NCI-H748 (cell line): ENCODE measurements at regions not wholly inside any gene's neighbourhood (a gene's known extent, or its start where the extent isn't known, plus 50 kb on each side); places are given as distances from the start of the nearest gene placed in this dataset.
A peak's percentile ranks its signal among the peaks of the same experiment; 100 is the strongest.

Experiments used
- DNase-seq: peaks from one replicate; lab custom pipeline; 2025; ENCODE audit not compliant: unreplicated experiment; lab: John Stamatoyannopoulos, UW

DNA sequence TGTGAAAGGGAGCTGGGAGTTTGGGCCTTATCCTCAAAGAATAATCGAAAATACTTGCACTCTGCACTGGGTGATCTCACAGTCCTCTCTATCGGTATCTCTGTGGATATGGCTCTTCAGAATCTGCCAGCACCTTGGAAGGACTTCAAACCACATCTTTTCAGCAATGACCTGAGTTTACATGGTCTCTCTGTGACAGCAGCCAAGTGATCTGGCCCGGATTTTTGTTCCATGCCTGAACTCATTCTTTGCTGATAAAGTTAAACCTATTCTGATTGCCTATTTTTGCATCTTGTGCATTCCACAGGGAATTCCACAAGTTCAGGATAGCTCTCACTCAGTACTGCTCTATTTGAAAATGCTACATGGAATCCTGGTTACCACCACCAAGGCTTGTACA is 98.9 kb downstream of the HDGFL1 start:
- no peak for DNase-seq

DNA sequence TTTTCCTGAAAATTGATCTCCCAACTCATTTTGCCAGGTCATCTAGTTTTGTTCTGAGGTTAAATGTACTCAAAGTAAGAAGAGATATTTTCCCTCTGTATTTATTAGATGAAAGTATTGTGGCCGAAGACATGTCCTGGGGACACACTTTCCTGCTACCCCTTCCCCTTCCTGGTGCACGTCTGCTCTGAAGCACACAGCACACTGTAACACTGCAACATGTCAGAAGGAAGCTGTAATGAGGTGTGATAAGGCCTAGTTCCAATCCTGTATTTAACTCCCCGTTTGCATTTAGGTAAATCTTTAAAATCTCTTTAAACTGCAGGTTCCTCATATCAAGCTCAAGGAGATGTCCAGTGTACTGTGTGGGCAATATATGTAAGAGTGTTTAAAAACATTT is 99.4 kb downstream of the HDGFL1 start:
- no peak for DNase-seq

DNA sequence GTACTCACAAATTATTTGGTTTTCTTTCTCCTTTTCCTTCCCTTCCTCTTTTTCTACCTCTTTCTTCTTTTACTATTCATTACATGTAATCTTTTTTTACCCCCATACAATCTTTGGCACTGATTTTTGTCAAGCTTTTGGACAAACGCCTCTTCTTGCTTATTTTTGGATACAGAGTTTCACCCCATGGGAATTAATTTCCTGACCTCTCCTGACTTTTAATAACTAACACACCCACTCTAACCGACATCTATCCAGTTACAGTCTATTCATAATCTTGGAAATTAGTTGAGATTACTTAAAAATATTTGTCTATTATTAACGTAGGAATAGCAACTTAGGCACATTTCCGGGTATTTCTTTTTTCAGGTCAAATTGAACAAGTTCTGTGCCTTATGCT is 101.2 kb downstream of the HDGFL1 start:
- no peak for DNase-seq

DNA sequence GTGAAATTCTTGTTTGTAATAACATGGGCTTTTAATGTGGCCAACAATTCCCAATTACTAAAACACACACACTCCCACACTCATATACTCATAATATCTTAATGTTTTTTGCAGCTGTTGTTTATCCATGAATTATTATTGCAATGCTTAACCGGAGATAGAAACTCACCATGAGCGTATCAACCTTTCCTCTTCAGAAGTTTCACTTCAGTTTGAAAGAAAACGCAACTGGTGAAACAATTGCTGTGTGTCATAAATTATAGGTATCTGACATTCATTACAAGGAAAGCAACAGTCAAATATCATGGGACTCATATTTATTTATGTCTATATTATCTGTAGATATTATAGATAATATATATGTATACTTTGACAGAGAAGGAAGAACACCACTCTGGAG is 104.1 kb downstream of the HDGFL1 start:
- no peak for DNase-seq

DNA sequence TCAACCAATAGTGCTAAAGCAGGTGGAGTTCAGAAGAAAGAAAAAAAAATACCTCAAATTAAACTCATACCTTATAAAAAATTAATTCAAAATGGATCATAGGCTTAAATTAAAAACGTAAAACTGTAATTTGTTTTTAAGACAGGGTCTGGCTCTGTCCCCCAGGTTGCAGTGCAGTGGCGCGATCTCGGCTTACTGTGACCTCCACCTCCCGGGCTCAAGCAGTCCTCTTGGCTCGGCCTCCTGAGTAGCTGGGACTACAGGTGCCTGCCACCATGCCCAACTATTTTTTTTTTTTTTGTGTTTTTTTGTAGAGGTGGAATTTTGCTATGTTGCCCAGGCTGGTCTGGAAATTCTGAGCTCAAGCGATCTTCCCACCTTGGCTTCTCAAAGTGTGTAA is 111.6 kb downstream of the HDGFL1 start:
- DNase-seq, result no peak

DNA sequence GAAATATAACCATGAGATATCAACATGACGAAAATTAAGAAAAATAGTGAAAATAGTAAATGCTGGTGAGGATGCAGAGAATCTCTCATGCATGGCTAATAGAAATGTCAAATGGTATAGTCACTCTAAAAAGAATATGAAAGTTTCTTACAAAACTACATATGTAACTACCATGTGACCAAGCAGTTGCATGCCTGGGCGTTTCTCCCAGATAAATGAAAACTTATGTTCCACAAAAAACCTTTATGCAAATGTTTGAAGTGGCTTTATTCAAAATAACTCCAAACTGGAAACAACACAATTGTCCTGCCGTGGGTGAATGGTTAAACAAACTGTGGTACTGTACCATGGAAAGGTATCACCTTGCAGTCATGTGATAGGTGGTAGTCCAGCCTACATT is 112.4 kb downstream of the HDGFL1 start:
- peak; percentile 17 for DNase-seq

DNA sequence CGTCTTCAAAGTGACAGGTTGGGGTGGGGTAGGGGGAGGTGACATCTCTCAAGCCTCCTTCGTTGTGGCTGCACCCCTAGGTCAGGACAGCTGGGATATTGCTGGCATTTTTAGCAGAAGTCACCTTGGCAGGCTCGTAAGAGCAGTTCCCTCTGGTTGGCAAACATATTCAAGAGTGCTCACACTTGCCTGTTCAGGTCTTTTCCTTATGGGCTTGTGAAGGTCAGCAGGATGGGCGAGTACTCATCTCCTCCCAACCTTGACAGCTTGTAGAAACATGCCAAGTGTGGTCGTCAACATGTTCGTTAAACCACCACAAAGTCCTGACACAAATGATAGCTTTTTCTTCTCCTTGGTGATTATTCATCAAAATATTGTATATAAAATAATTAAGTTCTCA is 113.6 kb downstream of the HDGFL1 start:
- DNase-seq, result no peak

DNA sequence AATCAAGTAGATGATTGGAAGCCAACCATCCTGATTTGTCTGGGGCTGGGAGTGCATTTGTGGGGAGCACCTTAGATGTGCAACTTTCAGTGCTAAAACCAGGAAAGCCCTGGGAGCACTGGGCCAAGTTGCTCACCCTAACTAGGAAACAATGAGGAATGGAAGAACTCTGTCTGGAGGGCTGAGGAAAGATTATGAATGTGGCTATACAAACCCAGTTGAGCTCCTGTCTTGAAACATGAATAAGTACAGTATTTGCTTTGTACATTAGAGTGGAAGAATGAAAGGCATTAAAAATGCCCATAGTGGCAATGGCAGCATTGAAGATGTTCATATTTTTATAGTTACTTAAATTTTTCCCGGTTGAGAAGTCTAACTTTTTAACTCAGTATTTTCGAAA is 121.1 kb downstream of the HDGFL1 start:
- DNase-seq, result no peak

DNA sequence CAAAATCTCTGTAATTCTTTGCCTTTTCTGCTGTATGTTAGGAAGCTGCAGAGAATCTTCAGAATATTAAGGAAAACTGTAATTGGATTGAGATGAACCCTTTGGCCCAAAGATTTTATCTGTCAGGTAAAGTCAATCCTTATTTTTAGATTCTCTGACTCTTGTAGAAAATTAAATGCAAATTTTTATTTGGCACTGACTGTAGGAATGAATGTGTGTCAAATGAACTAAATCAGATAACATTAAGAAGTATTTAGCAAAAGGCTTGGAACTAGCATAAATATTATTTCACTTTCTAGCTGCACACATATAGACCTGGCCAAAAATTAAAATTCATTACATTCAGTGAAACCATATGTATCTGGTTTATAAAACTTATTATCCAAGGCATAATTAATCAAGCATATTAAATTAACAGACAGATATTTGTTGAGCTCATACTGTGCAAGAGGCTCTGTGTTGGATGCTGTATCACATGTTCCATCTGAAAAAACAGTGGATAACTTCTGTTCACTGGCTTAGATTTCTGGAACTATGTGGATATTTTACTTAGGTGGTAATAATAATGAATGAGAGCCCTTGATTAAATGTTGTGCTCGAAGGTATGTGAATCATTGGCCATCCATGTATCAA is 124.8 kb downstream of the HDGFL1 start:
- DNase-seq, result no peak

DNA sequence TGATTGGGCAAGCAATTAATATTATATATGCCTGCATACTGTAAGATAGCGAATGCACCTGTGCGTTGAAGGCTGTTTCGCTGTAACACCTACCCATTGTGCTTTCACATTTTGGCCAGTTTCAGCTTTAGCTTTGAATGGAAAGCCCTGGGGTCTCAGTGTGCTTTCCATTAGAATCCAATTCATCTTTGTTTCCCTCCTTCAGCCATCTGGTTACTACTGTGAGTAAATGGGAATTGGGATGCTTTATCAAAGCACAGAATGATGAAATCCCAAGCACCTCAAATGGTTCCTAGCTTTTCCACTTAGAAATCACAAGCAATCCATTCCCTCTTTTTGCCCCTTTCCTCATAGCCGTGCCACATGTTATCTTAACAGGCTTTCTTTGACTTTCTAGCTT is 127.1 kb downstream of the HDGFL1 start:
- no peak for DNase-seq

DNA sequence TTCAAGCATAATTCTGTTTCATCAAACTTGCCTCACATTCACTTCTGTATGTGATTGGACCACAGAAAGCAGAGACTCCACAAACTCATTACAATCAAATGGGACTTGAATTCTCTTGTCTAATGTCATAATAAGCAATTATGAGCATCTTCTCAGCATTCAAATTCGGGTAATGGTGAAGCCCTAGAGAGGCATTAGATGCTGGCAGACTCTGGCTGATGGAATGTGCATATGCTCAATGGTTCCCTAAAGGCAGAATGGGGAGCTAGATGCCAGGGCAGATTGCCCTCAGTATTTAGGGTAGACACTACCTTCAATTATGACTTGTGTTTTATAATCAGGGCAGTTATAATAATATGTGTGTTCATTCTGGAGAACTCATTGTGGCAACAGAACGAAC is 127.9 kb downstream of the HDGFL1 start:
- no peak for DNase-seq

DNA sequence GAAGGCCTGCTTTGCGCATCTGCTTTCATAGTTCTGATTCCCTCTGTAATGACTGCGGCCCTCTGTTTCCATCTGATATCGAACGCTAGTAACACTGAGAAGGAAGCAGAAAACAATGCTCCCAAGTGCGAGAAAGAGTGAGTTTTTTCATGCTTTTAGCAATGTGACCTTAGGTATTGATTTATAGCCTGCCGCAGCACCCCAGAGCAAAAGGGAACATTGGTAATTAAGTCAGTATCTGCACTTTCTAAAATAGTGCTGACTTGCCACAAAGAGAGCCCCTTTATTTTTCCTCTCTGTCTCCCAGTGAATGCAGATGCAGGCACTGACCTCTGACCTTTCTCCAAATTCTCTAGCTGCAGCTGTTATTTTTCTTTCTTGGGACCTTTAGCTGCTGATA is 129.8 kb downstream of the HDGFL1 start:
- DNase-seq, result no peak

DNA sequence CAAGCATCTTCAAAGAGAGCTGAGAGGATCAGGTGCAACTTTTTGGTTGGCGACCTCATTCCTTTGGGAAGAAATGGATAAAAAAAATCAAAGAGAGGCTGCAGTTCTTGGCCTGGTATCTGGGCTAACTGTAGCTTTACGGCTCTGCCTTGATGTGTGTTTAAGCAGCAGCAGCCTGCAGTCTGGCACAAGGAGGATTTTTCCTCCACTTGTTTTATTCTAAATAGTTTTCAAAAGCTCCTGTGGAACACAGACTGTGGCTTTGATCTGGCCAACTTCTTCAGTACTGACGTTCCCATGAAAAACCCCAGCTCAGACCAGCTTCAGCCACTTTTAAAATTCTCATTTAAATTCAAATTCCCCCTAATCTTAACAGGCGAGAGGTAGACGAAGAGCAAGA is 137.3 kb downstream of the HDGFL1 start:
- no peak for DNase-seq

DNA sequence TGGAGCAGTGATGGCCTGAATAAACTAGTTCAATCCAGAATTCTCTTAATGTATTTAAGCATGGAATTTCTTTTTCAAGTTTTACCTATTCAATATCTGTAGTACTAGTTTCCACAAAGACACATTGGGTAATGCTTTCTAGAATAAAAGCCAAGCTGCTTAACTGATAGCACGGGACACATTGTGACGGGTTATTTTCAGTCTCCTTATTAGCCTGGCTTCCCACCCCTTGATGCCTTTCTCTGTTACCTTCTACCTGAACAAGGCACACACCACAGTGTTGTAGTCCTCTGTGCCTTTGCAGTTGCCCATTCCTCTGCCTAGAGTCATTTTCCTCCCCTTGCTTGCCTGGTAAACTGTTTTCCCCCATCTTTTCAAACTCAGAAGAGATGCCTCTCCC is 139.1 kb downstream of the HDGFL1 start:
- no peak for DNase-seq

DNA sequence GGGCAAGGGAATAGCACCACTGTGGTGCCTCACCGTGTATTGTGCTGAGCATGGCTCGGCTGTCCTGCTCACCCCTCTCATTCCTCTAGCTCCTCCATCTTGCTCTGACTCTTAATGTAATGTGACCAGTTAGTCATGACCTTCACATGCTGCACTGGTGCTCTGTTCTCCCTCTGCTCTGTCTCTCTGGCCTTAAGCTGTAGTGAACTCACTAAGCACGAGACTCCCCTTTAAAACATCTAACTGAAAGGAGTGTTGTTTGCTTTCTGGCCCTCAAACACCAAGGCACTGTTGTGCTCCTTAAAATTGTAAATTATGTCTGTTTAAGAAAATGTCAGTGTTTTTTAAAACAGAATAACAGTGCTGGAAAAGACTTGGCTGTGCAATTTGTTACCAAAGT is 140.4 kb downstream of the HDGFL1 start:
- DNase-seq, result no peak

DNA sequence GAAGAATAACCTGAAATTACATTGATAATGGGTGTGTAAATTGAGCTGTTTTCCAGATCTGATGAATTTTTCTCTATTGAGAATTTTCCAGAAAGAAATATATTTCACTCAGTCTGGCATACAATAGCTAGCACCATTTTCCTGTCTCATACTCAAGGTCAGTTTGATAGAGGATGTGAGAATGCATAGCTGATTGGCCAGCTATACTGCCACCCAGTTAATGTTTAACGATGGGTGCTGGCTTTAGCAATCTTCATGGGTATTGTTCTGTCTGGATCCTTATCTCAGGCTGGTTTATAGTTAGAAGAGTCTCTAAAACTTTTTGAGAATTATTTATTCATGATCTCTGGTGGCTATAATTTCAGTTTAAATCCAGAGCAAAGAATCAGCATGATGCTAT is 147.4 kb downstream of the HDGFL1 start:
- no peak for DNase-seq

DNA sequence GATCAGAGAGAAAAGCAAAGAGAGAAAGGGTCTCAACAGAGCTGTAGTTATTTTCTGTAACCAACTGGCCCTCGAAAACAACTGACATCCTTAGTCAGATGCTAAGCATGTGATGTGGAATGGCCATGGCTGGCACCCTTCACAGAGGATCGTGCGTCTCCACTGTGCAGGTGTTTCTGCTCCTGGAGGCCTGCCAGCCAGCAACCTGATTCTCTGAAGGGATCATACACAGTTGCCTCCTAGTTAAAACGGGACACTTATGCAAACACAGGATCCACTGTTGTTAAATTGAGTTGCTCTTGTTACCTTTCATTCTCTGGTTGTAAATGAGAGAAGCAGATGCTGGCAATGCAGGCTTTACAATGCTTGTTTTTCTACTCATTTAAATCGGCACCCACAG is 148.5 kb downstream of the HDGFL1 start:
- peak; percentile 99 for DNase-seq

DNA sequence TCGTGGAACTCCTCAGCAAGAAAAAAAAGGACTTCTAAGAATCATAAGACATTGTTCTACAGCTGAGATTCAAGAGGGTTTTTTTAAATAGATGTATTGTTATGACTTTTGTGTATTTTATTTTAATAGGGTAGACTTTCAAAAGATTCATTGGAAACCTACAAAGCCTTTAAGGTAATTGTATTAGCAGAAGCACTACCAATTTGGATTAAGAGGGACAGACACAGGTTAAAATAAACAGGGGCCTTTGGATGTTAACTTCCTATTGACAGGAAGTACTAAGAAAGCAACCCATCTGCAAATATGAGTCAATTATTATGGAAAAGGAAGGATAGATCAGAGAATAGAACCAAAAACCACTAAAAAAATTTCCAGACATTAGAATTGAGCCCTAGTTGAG is 153.5 kb downstream of the HDGFL1 start:
- DNase-seq, result no peak

DNA sequence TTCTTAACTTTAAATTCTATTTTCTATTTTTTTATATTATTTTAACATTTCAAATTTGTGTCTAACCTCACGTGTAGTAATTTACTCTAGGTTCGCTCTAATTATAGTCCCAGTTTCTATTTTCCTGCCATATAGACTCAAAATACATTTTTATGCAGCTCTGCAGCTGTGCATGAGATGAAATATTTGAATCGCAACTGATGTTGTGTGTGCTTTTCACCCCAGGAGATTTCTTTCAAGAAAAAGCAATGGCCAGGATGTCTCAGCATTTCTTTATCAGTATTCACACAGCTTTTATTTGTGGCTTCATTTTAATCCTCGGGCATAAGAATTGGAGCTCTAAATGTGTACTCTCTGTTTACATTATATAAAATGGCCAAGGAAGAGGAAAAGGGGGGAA is 157.6 kb downstream of the HDGFL1 start:
- no peak for DNase-seq

DNA sequence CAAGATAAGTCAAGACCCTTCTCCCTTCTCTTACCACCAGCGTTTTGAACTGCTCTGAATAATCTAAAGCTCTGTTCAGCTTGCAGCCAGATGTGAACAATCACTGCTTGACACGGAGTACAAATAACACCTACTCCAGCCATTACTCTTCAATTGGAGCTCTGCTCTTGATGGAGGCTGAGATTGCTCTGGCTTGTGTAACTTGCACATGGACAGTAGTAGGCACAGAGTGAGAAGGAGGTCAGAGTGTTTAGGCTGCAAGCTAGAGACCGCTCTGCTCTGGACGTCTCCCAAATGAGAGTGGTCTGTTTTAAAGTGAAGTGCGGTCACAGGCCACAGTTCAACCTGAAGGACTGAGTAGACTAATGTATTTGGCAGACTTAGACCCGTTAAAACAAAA is 158.3 kb downstream of the HDGFL1 start:
- DNase-seq, result no peak

DNA sequence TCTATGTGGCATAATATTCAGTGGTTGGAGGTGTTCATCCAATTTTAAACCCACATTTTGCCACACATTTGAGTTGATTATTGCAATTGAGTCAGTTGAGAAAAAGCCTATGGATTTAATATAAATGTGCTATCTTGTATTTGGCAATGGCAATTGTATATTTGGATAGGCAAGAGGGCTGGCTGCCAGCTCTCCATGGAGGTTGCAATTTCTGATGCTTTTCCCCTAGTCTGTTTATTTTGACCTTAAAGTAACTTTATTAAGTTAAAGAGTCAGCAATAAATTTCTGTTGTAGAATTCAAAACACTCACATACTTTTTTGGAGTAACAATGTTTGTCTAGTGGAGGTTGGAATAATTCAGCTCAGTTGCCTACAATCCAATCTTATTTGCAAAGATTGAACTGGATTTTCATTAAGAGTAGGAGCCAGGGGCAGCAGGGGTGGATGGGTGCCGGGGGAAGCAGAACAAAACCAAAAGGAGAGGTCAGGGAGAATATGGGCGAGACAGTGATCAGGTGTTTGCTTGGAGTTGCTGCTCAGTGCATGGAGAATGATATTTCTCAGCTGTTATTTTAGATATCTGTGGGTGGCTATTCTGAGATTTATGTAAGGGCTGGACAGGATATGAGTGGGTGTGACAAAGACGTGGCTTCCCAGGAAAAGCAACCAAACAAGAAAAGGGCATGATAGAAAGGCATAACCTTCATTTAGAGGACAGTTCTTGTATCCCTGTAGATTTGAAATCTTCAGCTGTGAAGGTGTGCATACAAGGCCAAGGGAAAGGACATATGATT is 163.0 kb downstream of the HDGFL1 start:
- no peak for DNase-seq

DNA sequence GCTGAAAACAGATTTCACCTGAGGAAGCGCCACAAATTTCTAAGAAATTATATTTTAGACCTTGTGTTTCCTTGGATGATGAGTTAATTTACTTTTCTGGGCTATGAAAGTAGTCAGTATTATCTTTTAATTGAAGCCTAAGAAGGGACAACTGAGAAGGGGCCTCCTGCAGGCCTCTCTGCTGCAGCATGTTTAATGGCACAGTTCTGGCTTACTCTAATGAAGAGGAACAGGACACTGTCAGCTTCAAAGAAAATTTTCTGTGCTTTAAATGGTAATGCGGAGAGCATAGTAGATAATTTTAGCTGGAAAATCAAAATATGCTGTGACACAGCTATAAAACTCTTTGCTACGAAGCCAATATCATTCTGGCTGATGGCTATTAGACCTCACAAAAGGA is 167.4 kb downstream of the HDGFL1 start:
- no peak for DNase-seq

DNA sequence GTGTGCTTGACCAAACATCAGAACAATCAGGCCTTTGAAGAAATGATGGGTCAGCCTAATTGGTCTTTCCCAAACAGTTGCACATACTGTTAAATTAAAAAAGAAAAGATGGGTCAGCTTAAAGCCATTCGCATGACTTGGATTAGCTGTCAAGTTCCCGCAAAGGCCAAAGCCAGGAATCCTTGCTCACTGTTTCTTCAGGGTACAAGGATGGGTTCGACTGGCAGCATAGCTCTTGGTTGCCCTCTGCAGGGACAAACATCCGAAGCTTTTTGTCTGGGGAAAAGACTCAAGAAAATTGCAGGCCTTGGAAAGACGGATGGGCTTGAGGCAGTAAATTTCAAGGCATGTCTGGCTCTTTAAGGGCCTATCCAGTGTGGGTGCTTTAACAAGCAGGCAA is 168.0 kb downstream of the HDGFL1 start:
- peak; percentile 78 for DNase-seq
